HL-60 (cell line): ENCODE measurements at regions not wholly inside any gene's neighbourhood (a gene's known extent, or its start where the extent isn't known, plus 50 kb on each side); places are given as distances from the start of the nearest gene placed in this dataset.

ENCODE experiments used
- DNase-seq, 2 experiments: peaks; one replicate each; pipeline ENCODE4 v3.0.0-alpha.2; 2010 to 2020; ENCODE audit warnings: low read depth in 1 of 2, low spot score in 1 of 2
- H3K27ac ChIP-seq: fragments of 250-450 bp; sonication (Bioruptor Pico); replicated peaks from 2 replicates; pipeline ENCODE4 v1.5.1; 2020; ENCODE audit warnings: mild to moderate bottlenecking, moderate library complexity
- H3K27me3 ChIP-seq: fragments of 250-450 bp; sonication (Bioruptor Pico); 2 replicates; pipeline ENCODE4 v1.5.1; 2021; ENCODE audit warnings: mild to moderate bottlenecking, moderate library complexity; ENCODE audit not compliant: insufficient read depth, poor library complexity, severe bottlenecking
- H3K4me3 ChIP-seq: replicated peaks from 2 replicates; pipeline ENCODE4 v1.5.1; 2011; ENCODE audit warnings: mild to moderate bottlenecking, control low read depth, low read length; ENCODE audit not compliant: insufficient read depth
- GABPA ChIP-seq: IDR thresholded peaks from 2 replicates; pipeline ENCODE4 v1.6.1; 2012; ENCODE audit warnings: low read depth
- POLR2AphosphoS5 ChIP-seq: IDR thresholded peaks from 2 replicates; pipeline ENCODE4 v1.6.1; 2012; ENCODE audit warnings: low read depth
- SPI1 ChIP-seq: IDR thresholded peaks from 2 replicates; pipeline ENCODE4 v1.6.1; 2012; ENCODE audit warnings: low read depth, mild to moderate bottlenecking, borderline replicate concordance
- TF ChIP-seq, protein P1 (sequence below): IDR thresholded peaks from one replicate; pipeline ENCODE4 v1.5.1; 2011; ENCODE audit warnings: low read length, control low read depth, inconsistent platforms; ENCODE audit not compliant: insufficient read depth
- TF ChIP-seq, protein P2 (sequence below): IDR thresholded peaks from 2 replicates; pipeline ENCODE4 v1.6.1; 2012; ENCODE audit warnings: low read depth; ENCODE audit not compliant: insufficient replicate concordance

DNA sequence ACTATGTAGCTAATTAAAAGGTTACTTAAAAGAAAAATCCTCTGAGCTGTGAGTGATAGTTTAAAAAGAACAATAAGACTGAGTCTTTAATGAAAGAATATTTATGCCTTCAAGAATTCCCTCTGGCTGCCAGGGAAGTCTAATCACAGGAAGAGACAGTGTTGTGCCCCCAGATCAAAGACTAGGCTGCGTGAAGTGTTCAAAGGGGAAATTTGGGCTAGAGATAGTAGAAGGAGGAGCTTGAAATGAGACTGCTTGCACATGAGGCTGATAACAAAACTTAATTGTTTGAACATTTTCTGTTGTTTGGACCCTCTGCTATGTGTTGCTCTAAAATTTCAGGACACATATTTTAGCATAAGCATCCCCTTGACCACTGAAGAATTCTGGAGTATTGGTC, 99.7 kb upstream of the MTNR1B start:
- Histone ChIP-seq H3K27ac (no peak overlapping the region), H3K4me3 (no peak overlapping the region), H3K27me3 (no peaks in the 10 kb centered on the region)
- DNase-seq = no peak
- no peak for TF ChIP-seq GABPA
- TF ChIP-seq SPI1 = no peak
- TF ChIP-seq POLR2AphosphoS5 = no peak
- TF ChIP-seq, protein P1, sequence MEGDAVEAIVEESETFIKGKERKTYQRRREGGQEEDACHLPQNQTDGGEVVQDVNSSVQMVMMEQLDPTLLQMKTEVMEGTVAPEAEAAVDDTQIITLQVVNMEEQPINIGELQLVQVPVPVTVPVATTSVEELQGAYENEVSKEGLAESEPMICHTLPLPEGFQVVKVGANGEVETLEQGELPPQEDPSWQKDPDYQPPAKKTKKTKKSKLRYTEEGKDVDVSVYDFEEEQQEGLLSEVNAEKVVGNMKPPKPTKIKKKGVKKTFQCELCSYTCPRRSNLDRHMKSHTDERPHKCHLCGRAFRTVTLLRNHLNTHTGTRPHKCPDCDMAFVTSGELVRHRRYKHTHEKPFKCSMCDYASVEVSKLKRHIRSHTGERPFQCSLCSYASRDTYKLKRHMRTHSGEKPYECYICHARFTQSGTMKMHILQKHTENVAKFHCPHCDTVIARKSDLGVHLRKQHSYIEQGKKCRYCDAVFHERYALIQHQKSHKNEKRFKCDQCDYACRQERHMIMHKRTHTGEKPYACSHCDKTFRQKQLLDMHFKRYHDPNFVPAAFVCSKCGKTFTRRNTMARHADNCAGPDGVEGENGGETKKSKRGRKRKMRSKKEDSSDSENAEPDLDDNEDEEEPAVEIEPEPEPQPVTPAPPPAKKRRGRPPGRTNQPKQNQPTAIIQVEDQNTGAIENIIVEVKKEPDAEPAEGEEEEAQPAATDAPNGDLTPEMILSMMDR = no peak
- TF ChIP-seq, protein P2, sequence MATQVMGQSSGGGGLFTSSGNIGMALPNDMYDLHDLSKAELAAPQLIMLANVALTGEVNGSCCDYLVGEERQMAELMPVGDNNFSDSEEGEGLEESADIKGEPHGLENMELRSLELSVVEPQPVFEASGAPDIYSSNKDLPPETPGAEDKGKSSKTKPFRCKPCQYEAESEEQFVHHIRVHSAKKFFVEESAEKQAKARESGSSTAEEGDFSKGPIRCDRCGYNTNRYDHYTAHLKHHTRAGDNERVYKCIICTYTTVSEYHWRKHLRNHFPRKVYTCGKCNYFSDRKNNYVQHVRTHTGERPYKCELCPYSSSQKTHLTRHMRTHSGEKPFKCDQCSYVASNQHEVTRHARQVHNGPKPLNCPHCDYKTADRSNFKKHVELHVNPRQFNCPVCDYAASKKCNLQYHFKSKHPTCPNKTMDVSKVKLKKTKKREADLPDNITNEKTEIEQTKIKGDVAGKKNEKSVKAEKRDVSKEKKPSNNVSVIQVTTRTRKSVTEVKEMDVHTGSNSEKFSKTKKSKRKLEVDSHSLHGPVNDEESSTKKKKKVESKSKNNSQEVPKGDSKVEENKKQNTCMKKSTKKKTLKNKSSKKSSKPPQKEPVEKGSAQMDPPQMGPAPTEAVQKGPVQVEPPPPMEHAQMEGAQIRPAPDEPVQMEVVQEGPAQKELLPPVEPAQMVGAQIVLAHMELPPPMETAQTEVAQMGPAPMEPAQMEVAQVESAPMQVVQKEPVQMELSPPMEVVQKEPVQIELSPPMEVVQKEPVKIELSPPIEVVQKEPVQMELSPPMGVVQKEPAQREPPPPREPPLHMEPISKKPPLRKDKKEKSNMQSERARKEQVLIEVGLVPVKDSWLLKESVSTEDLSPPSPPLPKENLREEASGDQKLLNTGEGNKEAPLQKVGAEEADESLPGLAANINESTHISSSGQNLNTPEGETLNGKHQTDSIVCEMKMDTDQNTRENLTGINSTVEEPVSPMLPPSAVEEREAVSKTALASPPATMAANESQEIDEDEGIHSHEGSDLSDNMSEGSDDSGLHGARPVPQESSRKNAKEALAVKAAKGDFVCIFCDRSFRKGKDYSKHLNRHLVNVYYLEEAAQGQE = no peak

DNA sequence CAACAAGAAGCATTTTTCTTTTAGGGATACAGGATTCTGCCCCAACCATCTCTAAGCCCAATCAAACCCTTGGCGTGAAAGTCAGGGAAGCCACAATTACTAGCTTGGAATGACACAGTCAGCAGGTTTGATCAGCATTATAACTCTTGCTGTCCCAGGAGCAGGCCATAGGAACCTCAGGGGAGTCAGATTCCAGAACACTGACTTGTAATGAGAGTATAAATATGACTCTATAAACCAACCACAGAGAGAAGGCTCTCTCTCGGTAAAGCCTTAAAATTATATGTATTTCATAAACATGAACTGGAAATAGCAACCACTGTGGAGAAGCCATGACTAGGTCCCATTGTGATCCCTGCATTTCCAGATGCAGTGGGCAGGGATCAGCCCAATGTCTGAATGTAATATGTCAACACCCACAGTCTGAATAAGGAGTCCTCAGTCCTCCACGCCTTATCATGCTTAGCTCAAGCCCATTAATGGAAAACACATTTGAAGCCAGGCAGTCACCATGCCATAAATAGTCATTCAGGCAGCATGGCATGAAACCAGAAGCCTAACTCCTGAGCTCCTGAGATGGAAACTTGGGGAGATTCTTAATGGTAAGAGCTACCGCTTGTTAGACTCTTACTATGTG, 99.1 kb upstream of the MTNR1B start:
- Histone ChIP-seq H3K4me3 (no peak overlapping the region), H3K27me3 (no peaks in the 10 kb centered on the region), H3K27ac (no peak overlapping the region)
- TF ChIP-seq POLR2AphosphoS5 (no peak), GABPA (no peak), SPI1 (no peak)
- TF ChIP-seq, protein P1 = no peak
- TF ChIP-seq, protein P2 = no peak
- DNase-seq = no peak

DNA sequence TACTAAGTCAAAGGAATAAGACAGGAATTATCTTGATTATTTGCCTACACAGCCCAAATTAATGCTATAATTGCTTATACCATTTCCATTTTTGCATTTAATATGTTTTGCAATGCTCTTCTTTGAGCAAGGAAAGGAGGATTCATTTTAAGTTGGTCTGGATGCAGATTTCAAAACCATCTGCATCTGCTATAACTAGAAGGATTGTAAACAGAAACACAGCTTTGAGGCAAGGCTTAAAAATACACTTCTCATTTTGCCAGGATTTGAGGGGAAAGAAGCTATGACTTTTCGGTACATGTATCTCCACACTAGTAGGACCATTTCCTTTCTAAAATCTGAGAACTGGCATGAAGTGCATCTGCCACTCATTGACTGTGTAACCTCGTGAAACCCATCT, 95.9 kb upstream of the MTNR1B start:
- Histone ChIP-seq H3K27ac (no peak overlapping the region), H3K4me3 (no peak overlapping the region), H3K27me3 (no peaks in the 10 kb centered on the region)
- TF ChIP-seq POLR2AphosphoS5 = no peak
- TF ChIP-seq, protein P2 = no peak
- TF ChIP-seq SPI1 = no peak
- TF ChIP-seq, protein P1 = no peak
- TF ChIP-seq GABPA = no peak
- DNase-seq = no peak
